H1 (cell line): ENCODE measurements at regions not wholly inside any gene's neighbourhood (a gene's known extent, or its start where the extent isn't known, plus 50 kb on each side); places are given as distances from the start of the nearest gene placed in this dataset.

Experiments
- CTCF ChIA-PET: fragments of 300-600 bp; sonication (Branson Sonifier 250); formaldehyde crosslinking; loops from one replicate; lab custom pipeline; 2021; ENCODE audit not compliant: partially characterized antibody; lab: Charles Lee
- POLR2A ChIA-PET: fragments of 300-600 bp; sonication (Branson Sonifier 250); formaldehyde crosslinking; loops from one replicate; lab custom pipeline; 2021; ENCODE audit warnings: inconsistent platforms; ENCODE audit not compliant: partially characterized antibody; lab: Charles Lee
- DNase-seq, 2 experiments: peaks; one replicate each; pipeline versions ENCODE4 v3.0.0 to v3.0.0-alpha.2; 2010 to 2022; ENCODE audit warnings: low spot score in 2 of 2, low read depth in 1 of 2, mixed read lengths in 1 of 2
- FAIRE-seq: peaks from 2 replicates; lab custom pipeline; 2011; peaks lifted over from hg19 to GRCh38; lab: Jason Lieb, UNC
- H2AFZ ChIP-seq: 2 replicates; pipeline ENCODE4 v1.8.1; 2012; ENCODE audit warnings: low read length, inconsistent platforms
- H2AK5ac ChIP-seq: 2 replicates; pipeline ENCODE4 v1.6.1; 2013; ENCODE audit warnings: low read depth, low read length
- H2BK120ac ChIP-seq: replicated peaks from 2 replicates; pipeline ENCODE3; 2013; ENCODE audit warnings: low read depth, low read length, inconsistent platforms
- H2BK12ac ChIP-seq: 2 replicates; pipeline ENCODE4 v1.6.1; 2013; ENCODE audit warnings: low read depth, low read length
- H2BK15ac ChIP-seq: 2 replicates; pipeline ENCODE4 v1.6.1; 2013; ENCODE audit warnings: low read length
- H2BK20ac ChIP-seq: 2 replicates; pipeline ENCODE4 v1.6.1; 2013; ENCODE audit warnings: low read length
- H2BK5ac ChIP-seq: 2 replicates; pipeline ENCODE4 v1.6.1; 2013; ENCODE audit warnings: low read depth, low read length
- H3K14ac ChIP-seq: 2 replicates; pipeline ENCODE4 v1.6.1; 2013; ENCODE audit warnings: inconsistent platforms; ENCODE audit not compliant: insufficient read length
- H3K18ac ChIP-seq: 2 replicates; pipeline ENCODE4 v1.6.1; 2013; ENCODE audit warnings: low read length; ENCODE audit errors: extremely low read depth
- H3K23ac ChIP-seq: 2 replicates; pipeline ENCODE4 v1.6.1; 2013; ENCODE audit warnings: inconsistent platforms; ENCODE audit not compliant: insufficient read length
- H3K23me2 ChIP-seq: 2 replicates; pipeline ENCODE4 v1.6.1; 2013; ENCODE audit warnings: low read depth, low read length
- H3K27ac ChIP-seq: 2 replicates; pipeline ENCODE4 v1.6.1; 2011; ENCODE audit warnings: low read depth, low read length, inconsistent platforms
- H3K27me3 ChIP-seq, 4 experiments: replicated peaks in 1 of 4; 1 replicate in 1 of 4; 2 replicates in 3 of 4; pipeline versions ENCODE4 v1.6.1 to v1.8.1; 2011 to 2013; ENCODE audit warnings: low read length in 3 of 4, mild to moderate bottlenecking in 3 of 4, inconsistent platforms in 2 of 4, mixed read lengths in 2 of 4, moderate library complexity in 1 of 4; ENCODE audit not compliant: control insufficient read depth in 3 of 4, insufficient read depth in 3 of 4; ENCODE audit errors: extremely low read depth in 1 of 4
- H3K36me3 ChIP-seq, 4 experiments: 2 replicates each; pipeline versions ENCODE4 v1.6.1 to v1.8.1; 2011 to 2013; ENCODE audit warnings: mild to moderate bottlenecking in 4 of 4, low read length in 3 of 4, moderate library complexity in 2 of 4, control low read depth in 1 of 4, inconsistent platforms in 1 of 4; ENCODE audit not compliant: insufficient read depth in 4 of 4, control insufficient read depth in 2 of 4
- H3K4ac ChIP-seq: replicated peaks from 2 replicates; pipeline ENCODE3; 2013; ENCODE audit warnings: low read length, low read depth, mixed read lengths, inconsistent platforms; ENCODE audit not compliant: insufficient read length
- H3K4me1 ChIP-seq, 4 experiments: replicated peaks in 1 of 4; 1 replicate in 1 of 4; 2 replicates in 3 of 4; pipeline versions ENCODE4 v1.6.1 to v1.8.1; 2011 to 2013; ENCODE audit warnings: low read length in 3 of 4, inconsistent platforms in 2 of 4, mixed read lengths in 1 of 4; ENCODE audit not compliant: insufficient read depth in 4 of 4, control insufficient read depth in 3 of 4
- H3K4me2 ChIP-seq, 2 experiments: 2 replicates each; pipeline versions ENCODE4 v1.6.1 to v1.8.1; 2011 to 2013; ENCODE audit warnings: low read depth in 2 of 2, low read length in 2 of 2, control low read depth in 1 of 2, inconsistent platforms in 1 of 2, mild to moderate bottlenecking in 1 of 2; ENCODE audit not compliant: insufficient read depth in 1 of 2
- H3K4me3 ChIP-seq, 4 experiments: fragments of 200-600, 300-600 bp in 1 of 4; sonication (generic), shearing (Covaris generic), sonication (Bioruptor Twin) in 1 of 4; 2 replicates each; pipeline versions ENCODE4 v1.5.1 to v1.8.1; 2011 to 2016; ENCODE audit warnings: low read length in 4 of 4, low read depth in 3 of 4, control low read depth in 2 of 4, inconsistent platforms in 2 of 4, mild to moderate bottlenecking in 2 of 4, mixed read lengths in 1 of 4, moderate library complexity in 1 of 4; ENCODE audit not compliant: insufficient read depth in 2 of 4; ENCODE audit errors: extremely low read depth in 1 of 4
- H3K56ac ChIP-seq: replicated peaks from 2 replicates; pipeline ENCODE3; 2013; ENCODE audit warnings: low read depth, mild to moderate bottlenecking, mixed read lengths, low read length, inconsistent platforms; ENCODE audit not compliant: insufficient read length
- H3K79me1 ChIP-seq: 2 replicates; pipeline ENCODE4 v1.6.1; 2013; ENCODE audit warnings: low read depth, low read length, control low read depth
- H3K79me2 ChIP-seq, 2 experiments: 2 replicates each; pipeline versions ENCODE4 v1.6.1 to v1.8.1; 2012 to 2013; ENCODE audit warnings: low read length in 2 of 2, mild to moderate bottlenecking in 2 of 2, inconsistent platforms in 1 of 2; ENCODE audit not compliant: insufficient read depth in 2 of 2, control insufficient read depth in 1 of 2
- H3K9ac ChIP-seq, 4 experiments: replicated peaks in 1 of 4; 1 replicate in 1 of 4; 2 replicates in 3 of 4; pipeline versions ENCODE4 v1.6.1 to v1.8.1; 2011 to 2013; ENCODE audit warnings: low read depth in 3 of 4, low read length in 3 of 4, control low read depth in 2 of 4, mild to moderate bottlenecking in 2 of 4, moderate library complexity in 2 of 4, inconsistent platforms in 1 of 4; ENCODE audit errors: extremely low read depth in 1 of 4
- H3K9me3 ChIP-seq, 2 experiments: 2 replicates each; pipeline versions ENCODE4 v1.6.1 to v1.8.1; 2012 to 2013; ENCODE audit warnings: mild to moderate bottlenecking in 2 of 2, moderate library complexity in 2 of 2, control low read depth in 1 of 2, inconsistent platforms in 1 of 2, low read depth in 1 of 2, low read length in 1 of 2, mixed read lengths in 1 of 2; ENCODE audit not compliant: insufficient read depth in 2 of 2
- H4K20me1 ChIP-seq, 2 experiments: replicated peaks in 1 of 2; 2 replicates each; pipeline versions ENCODE3 to v1.8.1; 2011 to 2013; ENCODE audit warnings: inconsistent platforms in 2 of 2, low read length in 2 of 2, mild to moderate bottlenecking in 1 of 2; ENCODE audit not compliant: insufficient read depth in 2 of 2, control insufficient read depth in 1 of 2
- H4K5ac ChIP-seq: 2 replicates; pipeline ENCODE4 v1.6.1; 2013; ENCODE audit warnings: low read length, low read depth, mixed read lengths, inconsistent platforms; ENCODE audit not compliant: insufficient read length
- H4K8ac ChIP-seq: 2 replicates; pipeline ENCODE4 v1.8.0; 2013; ENCODE audit warnings: mild to moderate bottlenecking, moderate library complexity, low read length, inconsistent platforms; ENCODE audit not compliant: insufficient read depth; ENCODE audit errors: extremely low read depth
- H4K91ac ChIP-seq: replicated peaks from 2 replicates; pipeline ENCODE3; 2013; ENCODE audit warnings: low read length, mixed read lengths, inconsistent platforms; ENCODE audit not compliant: insufficient read length
- ATF2 ChIP-seq: IDR thresholded peaks from 2 replicates; pipeline ENCODE4 v1.6.1; 2012; ENCODE audit warnings: low read length, inconsistent platforms
- CREB1 ChIP-seq: IDR thresholded peaks from 2 replicates; pipeline ENCODE4 v1.6.1; 2012; ENCODE audit warnings: inconsistent platforms
- EGR1 ChIP-seq: IDR thresholded peaks from 2 replicates; pipeline ENCODE4 v1.6.1; 2011; ENCODE audit warnings: low read depth, low read length, borderline replicate concordance
- JUN ChIP-seq: IDR thresholded peaks from 2 replicates; pipeline ENCODE4 v1.6.1; 2011; ENCODE audit warnings: low read depth, mild to moderate bottlenecking, improper control_type of control experiment, low read length
- MAX ChIP-seq: IDR thresholded peaks from 2 replicates; pipeline ENCODE4 v1.6.1; 2012; ENCODE audit warnings: inconsistent platforms
- POLR2A ChIP-seq, 2 experiments: IDR thresholded peaks; 1 replicate in 1 of 2; 2 replicates in 1 of 2; pipeline ENCODE4 v1.6.1; 2011; ENCODE audit warnings: low read depth in 2 of 2, low read length in 2 of 2, mild to moderate bottlenecking in 2 of 2; ENCODE audit errors: control extremely low read depth in 1 of 2
- SP4 ChIP-seq: IDR thresholded peaks from 2 replicates; pipeline ENCODE4 v1.6.1; 2012; ENCODE audit warnings: low read length, inconsistent platforms
- SUZ12 ChIP-seq: fragments of 200-600 bp; sonication (generic); IDR thresholded peaks from 2 replicates; pipeline ENCODE4 v1.6.1; 2012; ENCODE audit warnings: mild to moderate bottlenecking, inconsistent platforms, low read length, moderate library complexity, mixed read lengths
- TAF7 ChIP-seq: optimal IDR thresholded peaks from 2 replicates; pipeline ENCODE3; 2011; ENCODE audit warnings: low read depth, mild to moderate bottlenecking, inconsistent platforms, low read length, moderate library complexity, borderline replicate concordance
- TCF12 ChIP-seq: IDR thresholded peaks from 2 replicates; pipeline ENCODE4 v1.6.1; 2011; ENCODE audit warnings: low read depth, mild to moderate bottlenecking, low read length
- WGBS, 2 experiments: shearing (Covaris generic) in 1 of 2; methylation state at CpG; one replicate each; pipeline versions ENCODE4 v1.1.6 to v1.1.7; 2013 to 2015; ENCODE audit warnings: low lambda C conversion rate in 2 of 2, mixed read lengths in 2 of 2, inconsistent platforms in 1 of 2, low coverage in 1 of 2, missing lambda C conversion rate in 1 of 2; ENCODE audit not compliant: insufficient replicate concordance in 2 of 2, insufficient coverage in 1 of 2, insufficient read length in 1 of 2; ENCODE audit errors: extremely low coverage in 1 of 2, missing lambda C conversion rate in 1 of 2; 5-methylcytosine and 5-hydroxymethylcytosine counted together

GRCh38 chr16:63082101-63082500 is 1045.9 kb upstream of the CDH8 start:
- no peak overlapping the region for H3K27ac ChIP-seq
- H4K5ac ChIP-seq: no peak overlapping the region
- H3K9ac ChIP-seq: no peak overlapping the region
- TF ChIP-seq ATF2 (no peak), POLR2A (IDR thresholded peaks at IDR 0.05; ENCODE audit: control extremely low read depth in 1 of 2, low read depth in 2 of 2, low read length in 2 of 2) (no peak), TAF7 (no peak), JUN (no peak), TCF12 (no peak), SP4 (no peak), EGR1 (no peak), MAX (no peak), CREB1 (no peak), SUZ12 (no peak)
- H3K4me2 ChIP-seq: no peak overlapping the region
- no peak overlapping the region for H3K23ac ChIP-seq
- CTCF ChIA-PET: no interaction called here
- no peaks in the 10 kb centered on the region for H3K23me2 ChIP-seq
- H2BK5ac ChIP-seq: no peak overlapping the region
- H4K20me1 ChIP-seq: no peaks in the 10 kb centered on the region
- H2AK5ac ChIP-seq: no peak overlapping the region
- no peaks in the 10 kb centered on the region for H3K27me3 ChIP-seq
- WGBS, 2 experiments: 100% methylated on average over 2 of the region's 2 CpGs; no CpG with 5 or more reads in 1 of the 2 experiments
- no peak overlapping the region for H3K56ac ChIP-seq
- H4K8ac ChIP-seq: no peak overlapping the region
- no peaks in the 10 kb centered on the region for H3K79me1 ChIP-seq
- POLR2A ChIA-PET: no interaction called here
- FAIRE-seq: no peak
- H4K91ac ChIP-seq: no peak overlapping the region
- H3K14ac ChIP-seq: no peak overlapping the region
- no peak overlapping the region for H2BK120ac ChIP-seq
- H3K36me3 ChIP-seq: no peaks in the 10 kb centered on the region
- H2BK20ac ChIP-seq: no peak overlapping the region
- H3K4me1 ChIP-seq: no peaks in the 10 kb centered on the region
- H3K18ac ChIP-seq: no peak overlapping the region
- no peak overlapping the region for H2BK15ac ChIP-seq
- H3K4me3 ChIP-seq: no peak overlapping the region
- no peak for DNase-seq
- no peak overlapping the region; the same call in 1 of the 2 replicates for H2AFZ ChIP-seq
- H3K4ac ChIP-seq: no peak overlapping the region
- H2BK12ac ChIP-seq: no peak overlapping the region
- H3K9me3 ChIP-seq: no peaks in the 10 kb centered on the region
- H3K79me2 ChIP-seq: no peaks in the 10 kb centered on the region
